EL (cell line): ENCODE measurements at regions not wholly inside any gene's neighbourhood (a gene's known extent, or its start where the extent isn't known, plus 50 kb on each side); places are given as distances from the start of the nearest gene placed in this dataset.
"Not testable (repeated sequence)": the region's sequence is repeated elsewhere in the genome, so short reads cannot be mapped to it uniquely, and the experiment has no call there.

ENCODE experiments used
- DNase-seq: peaks from one replicate; pipeline ENCODE4 v3.0.0-alpha.2; 2016

GRCh38 chr5:112472614-112473013, 53.5 kb upstream of the EPB41L4A start:
- DNase-seq = no peak

- DNase-seq = no peak
These were observed 54.9 kb upstream of the EPB41L4A start for GRCh38 chr5:112473989-112474388.

- DNase-seq = no peak
These were observed 56.8 kb upstream of the EPB41L4A start for GRCh38 chr5:112475747-112476365.

DNA sequence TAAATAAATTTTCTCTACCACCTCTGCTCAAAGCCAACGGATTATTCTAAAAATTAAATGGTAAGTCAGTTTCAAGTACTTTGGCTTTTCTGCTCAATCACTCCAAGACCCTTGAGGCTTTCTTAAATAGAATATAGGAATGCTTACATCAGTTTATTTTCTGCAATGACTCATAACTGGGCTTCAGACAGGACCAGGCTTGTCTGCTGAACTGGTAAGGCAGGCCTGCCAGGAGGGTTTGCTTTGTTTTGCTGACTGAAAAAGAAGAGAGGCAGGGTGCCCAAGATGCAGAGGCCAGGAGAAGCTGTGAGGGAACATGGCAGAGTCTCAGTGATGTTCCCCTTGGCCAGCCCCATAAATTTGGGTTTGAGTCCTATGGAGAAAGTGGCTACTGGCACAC, 60.3 kb upstream of the EPB41L4A start:
- peak; percentile 14 for DNase-seq

DNA sequence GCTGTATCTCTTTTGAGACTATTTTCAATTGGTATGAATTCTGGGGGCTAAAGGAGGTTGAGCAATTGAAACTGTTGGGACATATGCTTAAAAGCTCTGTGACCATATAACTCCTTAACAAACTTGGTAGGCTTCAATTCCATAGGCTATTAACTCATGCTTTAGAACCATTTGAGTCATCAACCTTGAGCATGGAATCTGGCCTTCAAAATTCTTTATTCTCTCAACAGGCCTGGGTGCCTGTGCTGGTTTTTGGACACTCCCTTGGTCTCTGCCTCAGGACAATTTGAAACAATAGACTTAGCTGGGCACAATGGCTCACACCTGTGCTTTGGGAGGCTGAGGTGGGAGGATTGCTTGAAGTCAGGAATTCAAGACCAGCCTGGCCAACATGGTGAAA, 61.4 kb upstream of the EPB41L4A start:
- no peak for DNase-seq

DNA sequence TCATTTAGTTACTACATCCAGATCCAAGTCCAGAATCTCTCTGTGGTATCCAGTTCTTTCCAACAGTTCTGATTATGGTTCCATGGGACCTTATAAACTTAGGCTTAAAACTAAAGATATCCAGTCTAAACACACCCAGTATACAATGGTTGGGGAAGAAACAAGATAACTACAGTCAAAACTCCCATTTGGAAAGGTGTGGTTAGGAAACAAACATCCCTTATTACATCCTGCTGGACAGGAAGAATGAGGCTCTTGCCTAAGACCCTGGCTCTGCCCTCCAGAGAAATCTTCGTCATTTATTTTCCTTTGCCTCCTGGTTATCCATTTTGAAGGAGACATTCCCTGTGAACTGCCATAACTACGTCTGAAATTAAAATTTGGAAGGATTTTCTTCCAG, 64.6 kb upstream of the EPB41L4A start:
- no peak for DNase-seq

- DNase-seq = no peak
These were observed 66.9 kb upstream of the EPB41L4A start for GRCh38 chr5:112485934-112486355.

DNA sequence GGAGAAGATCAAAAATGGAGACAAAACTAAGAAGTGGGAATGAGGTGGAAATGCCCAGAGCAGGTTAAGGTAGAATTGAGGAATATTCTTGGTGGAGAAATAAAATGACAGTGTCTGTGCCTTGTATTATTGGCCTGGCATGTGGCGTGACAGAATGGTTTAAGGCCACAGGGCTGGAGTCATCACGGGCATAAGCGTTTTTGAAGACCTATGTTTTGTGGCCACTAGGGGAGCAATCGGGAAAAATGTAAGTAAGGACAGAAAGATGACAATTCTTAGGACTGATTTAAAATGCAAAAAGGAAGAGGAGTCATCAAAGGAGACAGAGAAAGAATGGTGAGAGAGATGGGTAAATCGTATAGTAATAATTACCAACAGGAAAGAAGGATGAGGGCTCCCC, 72.2 kb upstream of the EPB41L4A start:
- peak; percentile 3 for DNase-seq

- DNase-seq = peak; percentile 66
These were observed 73.2 kb upstream of the EPB41L4A start for GRCh38 chr5:112492291-112492690.

- DNase-seq = not testable (repeated sequence)
These were observed 84.8 kb upstream of the EPB41L4A start for GRCh38 chr5:112503749-112504501.

- DNase-seq = not testable (repeated sequence)
These were observed 90.0 kb upstream of the EPB41L4A start for GRCh38 chr5:112509097-112509496.

DNA sequence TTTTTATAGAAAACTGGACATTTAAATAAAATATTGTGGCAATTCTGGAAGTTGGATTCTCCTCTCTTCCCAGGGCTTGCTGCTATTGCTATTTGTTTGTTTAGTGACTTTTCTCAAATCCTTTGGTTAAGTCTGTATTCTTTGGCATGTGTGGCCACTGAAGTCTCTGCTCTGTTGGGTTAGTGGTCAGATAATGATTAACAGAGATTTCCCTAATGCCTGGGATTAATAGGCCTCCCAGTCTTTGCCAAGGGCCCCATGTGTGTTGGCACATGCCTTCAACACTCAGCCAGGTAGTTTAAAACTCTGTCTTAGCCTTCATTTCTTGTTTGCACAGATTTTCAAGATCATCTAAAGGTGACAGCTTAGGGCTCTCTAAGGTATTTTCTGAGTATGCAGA, 92.8 kb upstream of the EPB41L4A start:
- no peak for DNase-seq

GRCh38 chr5:112512901-112513300, 93.8 kb upstream of the EPB41L4A start:
- no peak for DNase-seq

- no peak for DNase-seq
These were observed 95.0 kb upstream of the EPB41L4A start for GRCh38 chr5:112514111-112514510.

DNA sequence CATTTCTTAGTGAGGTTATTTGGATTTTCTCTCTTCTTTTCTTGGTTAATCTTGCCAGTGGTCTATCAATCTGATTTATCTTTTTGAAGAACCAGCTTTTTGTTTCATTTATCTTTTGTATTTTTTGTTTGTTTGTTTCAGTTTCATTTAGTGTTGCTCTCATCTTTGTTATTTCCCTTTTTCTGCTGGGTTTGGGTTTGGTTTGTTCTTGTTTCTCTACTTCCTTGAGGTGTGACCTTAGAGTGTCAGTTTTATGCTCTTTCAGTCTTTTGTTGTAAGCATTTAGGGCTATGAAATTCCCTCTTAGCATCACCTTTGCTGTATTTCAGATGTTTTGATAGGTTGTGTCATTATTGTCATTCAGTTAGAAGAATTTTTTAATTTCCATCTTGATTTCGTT, 101.4 kb upstream of the EPB41L4A start:
- not testable (repeated sequence) for DNase-seq

DNA sequence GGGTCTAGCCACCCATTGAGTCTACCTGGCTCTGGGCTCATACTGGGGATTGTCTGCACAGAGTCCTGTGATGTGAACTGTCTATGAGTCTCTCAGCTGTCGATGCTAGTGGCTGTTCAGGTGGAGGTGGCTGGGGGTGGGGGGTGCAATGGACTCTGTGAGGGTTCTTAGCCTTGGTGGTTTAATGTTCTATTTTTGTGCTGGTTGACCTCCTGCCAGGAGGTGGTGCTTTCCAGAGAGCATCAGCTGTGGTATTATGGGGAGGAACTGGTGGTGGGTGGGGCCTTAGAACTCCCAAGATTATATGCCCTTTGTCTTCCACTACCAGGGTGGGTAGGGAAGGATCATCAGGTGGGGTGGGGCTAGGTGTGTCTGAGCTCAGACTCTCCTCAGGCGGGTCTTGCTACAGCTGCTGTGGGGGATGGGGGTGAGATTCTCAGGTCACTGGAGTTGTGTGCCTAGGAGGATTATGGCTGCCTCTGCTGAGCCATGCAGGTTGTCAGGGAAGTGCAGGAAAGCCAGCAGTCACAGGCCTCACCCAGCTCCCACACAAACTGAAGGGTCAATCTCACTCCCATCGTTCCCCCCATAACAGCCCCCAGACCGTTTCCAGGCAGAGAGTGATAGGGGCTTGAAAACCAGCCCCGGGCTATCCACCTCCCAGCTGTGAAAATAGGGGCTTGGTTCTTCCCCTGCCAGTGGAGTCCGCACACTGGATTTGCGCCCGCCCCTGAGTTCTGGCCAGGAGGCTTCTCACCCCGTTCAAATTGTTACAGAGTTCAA, 104.0 kb upstream of the EPB41L4A start:
- not testable (repeated sequence) for DNase-seq

DNA sequence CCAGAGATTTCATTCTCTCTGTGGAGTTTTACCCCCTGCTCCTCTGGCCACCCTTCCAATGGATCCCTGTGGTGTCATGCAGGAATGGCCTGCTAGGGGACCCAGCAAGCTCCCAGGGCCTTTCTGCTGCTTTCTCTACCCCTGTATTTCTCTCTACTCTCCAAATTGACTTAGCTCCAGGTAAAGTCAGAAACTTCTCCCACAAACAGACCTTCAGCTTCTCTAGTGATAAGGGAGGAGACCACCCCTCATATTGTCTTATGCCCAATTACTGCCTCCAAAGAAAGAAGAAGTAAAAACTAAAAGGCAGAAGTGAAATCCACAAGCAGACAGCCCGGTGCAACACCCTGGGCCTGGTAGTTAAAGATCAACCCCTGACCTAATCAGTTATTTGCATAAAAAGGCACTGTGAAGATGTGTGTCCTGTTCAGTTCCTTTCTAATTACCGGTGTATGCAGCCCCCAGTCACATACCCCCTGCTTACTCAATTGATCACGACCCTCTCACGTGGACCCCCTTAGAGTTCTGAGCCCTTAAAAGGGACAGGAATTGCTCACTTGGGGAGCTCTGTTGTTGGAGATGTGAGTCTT, 104.7 kb upstream of the EPB41L4A start:
- not testable (repeated sequence) for DNase-seq

DNA sequence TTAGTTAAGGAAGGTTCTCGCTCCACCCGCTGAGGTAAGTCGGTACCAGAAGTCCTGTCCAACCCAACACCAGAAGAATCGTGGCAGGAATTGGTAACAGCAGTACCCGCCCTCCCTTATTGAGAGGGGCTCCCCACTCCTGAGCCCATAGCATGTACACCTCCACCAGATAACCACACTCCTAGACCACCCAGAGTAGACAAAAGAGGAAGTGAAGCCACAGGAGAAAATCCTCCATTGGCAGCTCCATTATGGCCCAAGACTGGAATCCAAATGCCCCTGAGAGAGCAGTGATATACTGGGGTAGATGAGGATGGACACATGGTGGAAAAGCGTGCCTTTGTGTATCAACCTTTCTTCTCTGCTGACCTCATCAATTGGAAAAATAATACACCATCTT, 106.1 kb upstream of the EPB41L4A start:
- DNase-seq = no peak

DNA sequence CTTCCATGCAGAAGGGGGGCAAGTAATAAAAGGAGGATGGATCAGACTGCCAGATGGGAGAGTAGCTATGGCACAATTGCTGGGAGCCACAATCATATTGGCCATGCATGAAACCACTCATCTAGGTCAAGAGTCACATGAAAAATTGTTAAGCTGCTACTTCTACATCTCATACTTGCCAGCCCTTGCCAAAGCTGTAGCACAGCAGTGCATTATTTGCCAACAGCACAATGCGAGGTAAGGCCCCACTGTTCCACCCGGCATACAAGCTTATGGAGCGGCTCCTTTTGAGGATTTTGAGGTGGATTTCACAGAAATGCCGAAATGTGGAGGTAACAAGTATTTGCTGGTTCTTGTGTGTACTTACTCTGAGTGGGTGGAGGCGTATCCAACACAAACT, 109.9 kb upstream of the EPB41L4A start:
- no peak for DNase-seq

- DNase-seq = no peak
These were observed 110.4 kb upstream of the EPB41L4A start for GRCh38 chr5:112529525-112529924.

DNA sequence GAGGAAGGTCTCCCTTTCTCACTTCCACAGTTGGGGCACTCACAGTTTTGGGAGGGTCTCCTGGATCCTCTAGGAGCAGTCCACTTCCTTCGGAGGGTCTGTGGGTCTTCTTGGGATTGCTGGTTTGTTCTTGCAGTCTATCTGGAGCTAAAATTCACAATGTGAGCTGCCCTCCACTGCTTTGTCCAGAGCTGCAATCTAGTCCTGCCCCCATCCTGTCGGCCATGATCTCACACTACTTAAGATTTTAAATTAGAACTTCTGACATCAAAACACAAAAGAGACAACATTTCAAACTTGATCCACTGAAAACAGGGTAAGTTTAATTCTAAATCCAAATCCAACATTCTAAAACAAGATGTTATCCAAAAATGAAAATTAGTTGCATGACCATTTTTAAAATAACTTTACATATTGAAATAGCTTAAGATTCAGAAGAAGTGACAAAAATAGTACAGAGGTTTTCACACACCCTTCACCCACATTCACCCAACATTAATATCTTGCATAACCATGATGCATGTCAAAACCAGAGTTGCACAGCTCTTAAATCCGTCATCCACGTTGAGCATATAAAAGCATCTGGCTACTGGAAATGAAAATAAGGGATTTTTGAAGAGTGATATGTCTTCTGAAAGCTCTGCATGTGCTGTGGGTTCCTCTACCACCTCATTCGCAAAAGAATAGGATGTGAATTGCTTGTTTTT, 113.7 kb upstream of the EPB41L4A start:
- no peak for DNase-seq

- peak; percentile 9 for DNase-seq
These were observed 114.3 kb upstream of the EPB41L4A start for GRCh38 chr5:112533362-112533761.

DNA sequence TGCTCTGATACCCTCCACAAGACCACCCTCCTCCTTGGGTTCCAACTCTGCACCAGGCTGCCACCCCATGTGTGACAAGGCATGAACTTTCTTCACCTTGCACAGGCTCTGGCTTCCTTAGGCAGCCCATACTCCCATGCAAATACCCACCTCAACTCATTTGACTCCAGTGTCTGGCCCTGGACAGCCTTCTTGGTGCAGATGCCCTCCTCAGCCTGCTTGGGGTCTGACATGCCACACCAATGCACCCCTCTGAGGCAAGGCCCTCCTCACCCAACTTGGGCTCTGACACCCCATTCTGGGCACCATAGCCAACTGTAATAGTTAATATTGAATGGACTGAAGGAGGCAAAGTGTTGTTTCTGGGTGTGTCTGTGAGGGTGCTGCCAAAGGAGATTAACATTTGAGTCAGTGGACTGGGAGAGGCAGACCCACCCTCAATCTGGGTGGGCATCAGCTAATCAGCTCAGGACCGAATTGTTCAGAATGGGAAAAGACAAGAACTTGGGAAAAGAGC, 115.0 kb upstream of the EPB41L4A start:
- DNase-seq = no peak
